ENCODE measurements at regions not wholly inside any gene's neighbourhood (a gene's known extent, or its start where the extent isn't known, plus 50 kb on each side); places are given as distances from the start of the nearest gene placed in this dataset.

- in situ Hi-C loops (cut with HindIII; ENCODE audit: low pct_unique_long_range_greater_than_20kb, low sequenced_read_pairs) = no loop called here
- Histone ChIP-seq H3K4me3 (ENCODE audit: low read depth in 2 of 2, low read length in 2 of 2) (no peak overlapping the region), H3K36me3 (ENCODE audit: control insufficient read depth, insufficient read depth, low read length) (no peaks in the 10 kb centered on the region), H3K4me1 (ENCODE audit: control insufficient read depth, insufficient read depth, low read length) (no peaks in the 10 kb centered on the region), H3K27ac (ENCODE audit: low read length) (no peak overlapping the region), H3K27me3 (ENCODE audit: control insufficient read depth, insufficient read depth, low read length) (no peaks in the 10 kb centered on the region), H3K9me3 (ENCODE audit: control insufficient read depth, insufficient read depth, low read depth, low read length) (no peaks in the 10 kb centered on the region)
- no peak for TF ChIP-seq TCF7L2 (IDR thresholded peaks at IDR 0.05; ENCODE audit: low read depth, low read length)
- no peak for TF ChIP-seq REST (IDR thresholded peaks at IDR 0.05; ENCODE audit: insufficient read depth in 1 of 2, low read depth in 2 of 2, low read length in 1 of 2)
- TF ChIP-seq CTCF (IDR thresholded peaks at IDR 0.05) = no peak
- no peak for TF ChIP-seq POLR2AphosphoS5 (IDR thresholded peaks at IDR 0.05; ENCODE audit: low read depth, low read length)
- no peak for TF ChIP-seq SIN3A (IDR thresholded peaks at IDR 0.05; ENCODE audit: borderline replicate concordance, insufficient read depth, low read depth, low read length)
- no peak for DNase-seq (ENCODE audit: low read depth, low spot score)
- BruUV-seq (replicated peaks) = no TSS peak
- POLR2A ChIA-PET = no interaction called here
- CTCF ChIA-PET = no interaction called here
- ATAC-seq = no peak
- intact Hi-C loops (cut with micrococcal nuclease; ENCODE audit: unreplicated experiment) = no loop called here
Measured at GRCh38 chr11:25180187-25180586, 683.3 kb downstream of the LUZP2 start.

GRCh38 chr11:25183411-25183810 lies 686.6 kb downstream of the LUZP2 start:
- POLR2A ChIA-PET = no interaction called here
- TF ChIP-seq TCF7L2 (IDR thresholded peaks at IDR 0.05; ENCODE audit: low read depth, low read length) = no peak
- TF ChIP-seq SIN3A (IDR thresholded peaks at IDR 0.05; ENCODE audit: borderline replicate concordance, insufficient read depth, low read depth, low read length) = no peak
- TF ChIP-seq REST (IDR thresholded peaks at IDR 0.05; ENCODE audit: insufficient read depth in 1 of 2, low read depth in 2 of 2, low read length in 1 of 2) = no peak
- TF ChIP-seq POLR2AphosphoS5 (IDR thresholded peaks at IDR 0.05; ENCODE audit: low read depth, low read length) = no peak
- TF ChIP-seq CTCF (IDR thresholded peaks at IDR 0.05) = no peak
- in situ Hi-C loops (cut with HindIII; ENCODE audit: low pct_unique_long_range_greater_than_20kb, low sequenced_read_pairs) (no loop called here), intact Hi-C loops (cut with micrococcal nuclease; ENCODE audit: unreplicated experiment) (no loop called here)
- Histone ChIP-seq H3K9me3 (ENCODE audit: control insufficient read depth, insufficient read depth, low read depth, low read length) (no peaks in the 10 kb centered on the region), H3K27ac (ENCODE audit: low read length) (no peak overlapping the region), H3K4me3 (ENCODE audit: low read depth in 2 of 2, low read length in 2 of 2) (no peak overlapping the region), H3K27me3 (ENCODE audit: control insufficient read depth, insufficient read depth, low read length) (no peaks in the 10 kb centered on the region), H3K4me1 (ENCODE audit: control insufficient read depth, insufficient read depth, low read length) (no peaks in the 10 kb centered on the region), H3K36me3 (ENCODE audit: control insufficient read depth, insufficient read depth, low read length) (no peaks in the 10 kb centered on the region)
- DNase-seq (ENCODE audit: low read depth, low spot score) = no peak
- no TSS peak for BruUV-seq (replicated peaks)
- ATAC-seq = no peak
- CTCF ChIA-PET = no interaction called here
